GM18519 (cell line): ENCODE measurements at regions not wholly inside any gene's neighbourhood (a gene's known extent, or its start where the extent isn't known, plus 50 kb on each side); places are given as distances from the start of the nearest gene placed in this dataset.
"Not testable (repeated sequence)": the region's sequence is repeated elsewhere in the genome, so short reads cannot be mapped to it uniquely, and the experiment has no call there.

Experiments
- ATAC-seq: cut with Tn5 transposase; IDR thresholded peaks from one replicate; pipeline ENCODE4 v1.9.1; 2021; ENCODE audit warnings: mild to moderate bottlenecking, moderate library complexity; ENCODE audit not compliant: unreplicated experiment, low FRiP score

GRCh38 chr7:76971201-76971600, 61.0 kb downstream of the SPDYE17 start:
- ATAC-seq: not testable (repeated sequence)

GRCh38 chr7:76969892-76970291, 62.3 kb downstream of the SPDYE17 start:
- ATAC-seq: not testable (repeated sequence)

GRCh38 chr7:76965731-76966548, 66.2 kb downstream of the SPDYE17 start:
- not testable (repeated sequence) for ATAC-seq

- not testable (repeated sequence) for ATAC-seq
These were observed 68.1 kb downstream of the SPDYE17 start for GRCh38 chr7:76964050-76964449.

- not testable (repeated sequence) for ATAC-seq
These were observed 69.1 kb downstream of the SPDYE17 start for GRCh38 chr7:76963061-76963460.

GRCh38 chr7:76960400-76960986, 71.7 kb downstream of the SPDYE17 start:
- not testable (repeated sequence) for ATAC-seq

GRCh38 chr7:76959573-76960399, 72.4 kb downstream of the SPDYE17 start:
- ATAC-seq: peak; percentile 95

GRCh38 chr7:76956531-76956930, 75.6 kb downstream of the SPDYE17 start:
- not testable (repeated sequence) for ATAC-seq

GRCh38 chr7:76955124-76955523, 77.0 kb downstream of the SPDYE17 start:
- ATAC-seq: not testable (repeated sequence)

- peak; percentile 56 for ATAC-seq
These were observed 87.6 kb downstream of the SPDYE17 start for GRCh38 chr7:76944603-76945002.

GRCh38 chr7:76941809-76942765, 90.1 kb downstream of the SPDYE17 start:
- ATAC-seq: peak; percentile 47

GRCh38 chr7:76937781-76938180, 94.4 kb downstream of the SPDYE17 start:
- ATAC-seq: not testable (repeated sequence)

GRCh38 chr7:76937330-76937729, 94.8 kb downstream of the SPDYE17 start:
- ATAC-seq: not testable (repeated sequence)

- ATAC-seq: not testable (repeated sequence)
These were observed 95.8 kb downstream of the SPDYE17 start for GRCh38 chr7:76936346-76936745.

GRCh38 chr7:76934711-76935110, 97.5 kb downstream of the SPDYE17 start:
- ATAC-seq: not testable (repeated sequence)

GRCh38 chr7:76932957-76933356, 99.2 kb downstream of the SPDYE17 start:
- not testable (repeated sequence) for ATAC-seq

- not testable (repeated sequence) for ATAC-seq
These were observed 100.7 kb downstream of the SPDYE17 start for GRCh38 chr7:76931441-76931840.

GRCh38 chr7:76930416-76930815, 101.7 kb downstream of the SPDYE17 start:
- ATAC-seq: not testable (repeated sequence)

GRCh38 chr7:76928751-76929150, 103.4 kb downstream of the SPDYE17 start:
- ATAC-seq: not testable (repeated sequence)
